DND-41 (cell line): ENCODE measurements at regions not wholly inside any gene's neighbourhood (a gene's known extent, or its start where the extent isn't known, plus 50 kb on each side); places are given as distances from the start of the nearest gene placed in this dataset.

Experiments
- ATAC-seq: fragments of 200-7000 bp; cut with Tn5 transposase; 3 replicates; pipeline ENCODE4 v1.9.1; 2021; ENCODE audit warnings: low read depth; ENCODE audit not compliant: insufficient read depth
- DNase-seq: peaks from one replicate; pipeline ENCODE4 v3.0.0-alpha.2; 2020
- H2AFZ ChIP-seq: 2 replicates; pipeline ENCODE4 v1.6.0; 2012; ENCODE audit warnings: low read depth, low read length
- H3K27ac ChIP-seq: 2 replicates; pipeline ENCODE4 v1.5.1; 2012; ENCODE audit warnings: low read length, inconsistent platforms
- H3K27me3 ChIP-seq: fragments of 200-600 bp; sonication (generic); 2 replicates; pipeline ENCODE4 v1.6.0; 2012; ENCODE audit warnings: low read length, mild to moderate bottlenecking, inconsistent platforms; ENCODE audit not compliant: insufficient read depth, poor library complexity
- H3K36me3 ChIP-seq: 2 replicates; pipeline ENCODE4 v1.5.1; 2012; ENCODE audit warnings: low read length, inconsistent platforms; ENCODE audit not compliant: insufficient read depth
- H3K4me1 ChIP-seq: 2 replicates; pipeline ENCODE4 v1.5.1; 2012; ENCODE audit warnings: mild to moderate bottlenecking, low read length; ENCODE audit not compliant: insufficient read depth
- H3K4me2 ChIP-seq: 2 replicates; pipeline ENCODE4 v1.6.0; 2012; ENCODE audit warnings: mild to moderate bottlenecking, moderate library complexity, low read length, inconsistent platforms; ENCODE audit not compliant: insufficient read depth
- H3K4me3 ChIP-seq, 2 experiments: fragments of 200-600 bp in 1 of 2; shearing (Covaris generic) in 1 of 2; 2 replicates each; pipeline ENCODE4 v1.5.1; 2012 to 2016; ENCODE audit warnings: inconsistent platforms in 2 of 2, low read length in 2 of 2, mild to moderate bottlenecking in 2 of 2, low read depth in 1 of 2, moderate library complexity in 1 of 2
- H3K79me2 ChIP-seq: 2 replicates; pipeline ENCODE4 v1.6.0; 2012; ENCODE audit warnings: low read length, inconsistent platforms; ENCODE audit not compliant: insufficient read depth
- H3K9ac ChIP-seq: 2 replicates; pipeline ENCODE4 v1.6.0; 2012; ENCODE audit warnings: low read depth, mild to moderate bottlenecking, inconsistent platforms, low read length, moderate library complexity
- H3K9me3 ChIP-seq: 2 replicates; pipeline ENCODE4 v1.5.1; 2012; ENCODE audit warnings: low read length, moderate library complexity, mild to moderate bottlenecking, inconsistent platforms; ENCODE audit not compliant: insufficient read depth, severe bottlenecking
- H4K20me1 ChIP-seq: 2 replicates; pipeline ENCODE4 v1.6.0; 2012; ENCODE audit warnings: low read length; ENCODE audit not compliant: insufficient read depth
- CTCF ChIP-seq: IDR thresholded peaks from 2 replicates; pipeline ENCODE4 v1.5.1; 2012; ENCODE audit warnings: borderline replicate concordance, low read length, moderate library complexity, mild to moderate bottlenecking; ENCODE audit not compliant: poor library complexity, severe bottlenecking; ENCODE audit errors: extremely low read depth
- EZH2 ChIP-seq: IDR thresholded peaks from 3 replicates; pipeline ENCODE4 v1.6.1; 2012; ENCODE audit warnings: borderline replicate concordance, low read depth, mild to moderate bottlenecking, moderate library complexity, low read length, inconsistent platforms; ENCODE audit not compliant: severe bottlenecking

- DNase-seq (no peak), ATAC-seq (no peak)
- no peak overlapping the region for H3K27ac ChIP-seq
Measured at GRCh38 chr20:56872620-56873458, 243.7 kb downstream of the TFAP2C start.

GRCh38 chr20:56873836-56874235 lies 244.7 kb downstream of the TFAP2C start:
- H3K4me1 ChIP-seq = no peaks in the 10 kb centered on the region
- TF ChIP-seq CTCF (no peak), EZH2 (no peak)
- H2AFZ ChIP-seq = no peak overlapping the region
- no peak overlapping the region for H3K4me3 ChIP-seq
- no peaks in the 10 kb centered on the region for H3K9me3 ChIP-seq
- H4K20me1 ChIP-seq = no peaks in the 10 kb centered on the region
- H3K79me2 ChIP-seq = no peaks in the 10 kb centered on the region
- no peak overlapping the region for H3K4me2 ChIP-seq
- DNase-seq (no peak), ATAC-seq (no peak)
- no peak overlapping the region for H3K9ac ChIP-seq
- H3K27ac ChIP-seq = no peak overlapping the region
- H3K27me3 ChIP-seq = no peaks in the 10 kb centered on the region
- H3K36me3 ChIP-seq = no peaks in the 10 kb centered on the region

More at GRCh38 chr20:56872620-56873458, 243.7 kb downstream of the TFAP2C start:
- no peaks in the 10 kb centered on the region for H3K27me3 ChIP-seq
- H3K36me3 ChIP-seq = no peaks in the 10 kb centered on the region
- no peak overlapping the region for H3K9ac ChIP-seq
- no peaks in the 10 kb centered on the region for H3K79me2 ChIP-seq
- no peak overlapping the region for H2AFZ ChIP-seq
- no peaks in the 10 kb centered on the region for H4K20me1 ChIP-seq
- TF ChIP-seq EZH2 = no peak
- no peak for TF ChIP-seq CTCF
- no peak overlapping the region for H3K4me2 ChIP-seq
- H3K9me3 ChIP-seq = no peaks in the 10 kb centered on the region
- no peaks in the 10 kb centered on the region for H3K4me1 ChIP-seq
- no peak overlapping the region for H3K4me3 ChIP-seq

- Histone ChIP-seq H4K20me1 (no peaks in the 10 kb centered on the region), H3K4me3 (no peak overlapping the region), H3K27me3 (no peaks in the 10 kb centered on the region), H3K27ac (no peak overlapping the region), H3K9ac (no peak overlapping the region), H3K4me2 (no peak overlapping the region), H3K9me3 (no peaks in the 10 kb centered on the region), H3K36me3 (no peaks in the 10 kb centered on the region), H2AFZ (no peak overlapping the region), H3K79me2 (no peaks in the 10 kb centered on the region), H3K4me1 (no peaks in the 10 kb centered on the region)
- TF ChIP-seq EZH2 = no peak
- no peak for TF ChIP-seq CTCF
- ATAC-seq = no peak
- no peak for DNase-seq
Measured at GRCh38 chr20:56875052-56875659, 246.1 kb downstream of the TFAP2C start.
